ENCODE measurements at regions not wholly inside any gene's neighbourhood (a gene's known extent, or its start where the extent isn't known, plus 50 kb on each side); places are given as distances from the start of the nearest gene placed in this dataset.
A peak's percentile ranks its signal among the peaks of the same experiment; 100 is the strongest.

DNA sequence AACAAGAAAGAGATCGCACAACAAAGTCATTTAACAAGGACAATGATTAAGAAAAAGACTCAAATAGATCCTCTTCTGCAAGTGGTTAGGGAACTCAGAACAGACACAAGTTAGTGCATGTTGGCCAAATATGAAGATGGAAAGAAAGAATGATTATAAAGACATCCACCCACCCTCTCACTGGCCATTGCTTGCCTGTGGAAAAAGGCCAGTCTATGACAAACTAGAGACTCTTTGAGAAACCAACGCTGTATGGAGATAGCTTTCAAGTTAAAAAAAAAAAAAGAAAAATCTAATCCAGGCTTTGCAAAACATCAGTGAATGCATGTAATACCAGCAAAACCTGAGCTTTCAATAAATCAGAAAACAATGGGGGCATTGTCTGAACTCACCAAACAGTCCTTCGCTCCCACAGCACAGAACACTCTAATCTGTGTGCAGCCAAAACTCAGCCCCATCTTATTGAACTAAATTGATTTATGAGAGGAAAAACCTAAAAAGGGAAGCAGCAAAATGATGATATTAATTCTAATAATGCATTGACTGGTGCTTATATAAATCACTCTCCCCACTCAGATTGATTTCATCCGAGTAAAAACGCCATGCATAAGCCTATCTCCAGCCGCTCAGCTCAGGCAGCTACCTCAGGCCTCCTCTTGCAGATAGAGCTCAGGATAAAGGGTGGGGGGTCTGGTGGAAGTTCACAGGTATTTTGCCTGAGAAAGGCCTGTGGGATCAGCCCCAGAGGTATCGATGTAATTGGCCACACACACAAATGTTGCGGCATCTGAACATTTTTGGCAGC lies 547.1 kb downstream of the CCDC171 start:
- no peak for DNase-seq (ENCODE audit: low spot score)

DNA sequence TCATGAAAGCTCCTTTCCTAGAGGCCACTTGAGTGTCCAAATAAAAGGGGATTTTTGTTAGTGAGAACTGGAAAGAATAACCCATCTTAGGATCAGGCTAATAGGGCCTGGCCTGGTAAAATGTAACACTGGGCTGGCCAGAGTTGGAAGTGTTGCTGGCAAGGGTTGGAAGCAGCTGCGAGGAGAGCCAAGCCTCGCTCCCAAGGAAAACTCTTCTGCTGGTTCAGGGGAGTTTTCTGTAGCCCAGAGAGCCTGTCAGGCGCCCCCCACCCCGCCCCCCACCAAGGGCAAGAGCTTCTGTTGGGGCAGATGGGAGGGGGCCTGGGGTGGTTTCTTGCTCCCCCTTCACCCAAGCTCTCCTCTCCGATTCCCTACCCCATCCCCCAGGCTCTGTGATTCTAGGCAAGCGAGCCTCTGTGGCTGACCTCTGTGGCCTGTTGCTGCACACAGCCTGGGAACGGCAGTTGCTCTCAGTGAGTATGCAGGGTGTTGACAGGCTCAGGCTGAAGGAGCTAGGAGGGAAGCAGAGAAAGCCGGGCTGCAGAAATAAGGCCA lies 547.8 kb downstream of the CCDC171 start:
- DNase-seq (ENCODE audit: low spot score): peak; percentile 38

GRCh38 chr9:16102154-16102553 lies 549.3 kb downstream of the CCDC171 start:
- DNase-seq (ENCODE audit: low spot score): no peak

GRCh38 chr9:16103620-16104397 lies 551.0 kb downstream of the CCDC171 start:
- DNase-seq (ENCODE audit: low spot score): no peak

- no peak for DNase-seq (ENCODE audit: low spot score)
Observed at GRCh38 chr9:16105168-16106020, 552.6 kb downstream of the CCDC171 start.

- no peak for DNase-seq (ENCODE audit: low spot score)
Observed at GRCh38 chr9:16106021-16106571, 553.3 kb downstream of the CCDC171 start.

GRCh38 chr9:16112116-16112515 lies 559.3 kb downstream of the CCDC171 start:
- DNase-seq (ENCODE audit: low spot score): no peak

DNA sequence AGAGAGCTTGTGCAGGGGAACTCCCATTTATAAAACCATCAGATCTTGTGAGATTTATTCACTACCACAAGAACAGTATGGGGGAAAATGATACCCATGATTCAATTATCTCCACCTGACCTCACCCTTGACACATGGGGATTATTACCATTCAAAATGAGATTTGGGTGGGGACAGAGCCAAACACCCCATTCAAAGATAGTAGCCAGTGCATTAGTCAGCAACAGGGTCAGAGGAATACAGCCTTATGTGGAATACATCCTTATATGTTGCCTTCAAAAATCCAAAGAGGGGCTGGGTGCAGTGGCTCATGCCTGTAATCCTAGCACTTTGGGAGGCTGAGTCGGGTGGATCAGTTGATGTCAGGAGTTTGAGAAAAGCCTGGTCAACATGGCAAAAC lies 563.2 kb downstream of the CCDC171 start:
- no peak for DNase-seq (ENCODE audit: low spot score)

GRCh38 chr9:16118043-16118442 lies 565.2 kb downstream of the CCDC171 start:
- DNase-seq (ENCODE audit: low spot score): no peak

GRCh38 chr9:16119261-16120230 lies 566.7 kb downstream of the CCDC171 start:
- DNase-seq (ENCODE audit: low spot score): no peak

GRCh38 chr9:16120231-16120641 lies 567.4 kb downstream of the CCDC171 start:
- DNase-seq (ENCODE audit: low spot score): no peak

GRCh38 chr9:16120727-16121126 lies 567.9 kb downstream of the CCDC171 start:
- no peak for DNase-seq (ENCODE audit: low spot score)

DNA sequence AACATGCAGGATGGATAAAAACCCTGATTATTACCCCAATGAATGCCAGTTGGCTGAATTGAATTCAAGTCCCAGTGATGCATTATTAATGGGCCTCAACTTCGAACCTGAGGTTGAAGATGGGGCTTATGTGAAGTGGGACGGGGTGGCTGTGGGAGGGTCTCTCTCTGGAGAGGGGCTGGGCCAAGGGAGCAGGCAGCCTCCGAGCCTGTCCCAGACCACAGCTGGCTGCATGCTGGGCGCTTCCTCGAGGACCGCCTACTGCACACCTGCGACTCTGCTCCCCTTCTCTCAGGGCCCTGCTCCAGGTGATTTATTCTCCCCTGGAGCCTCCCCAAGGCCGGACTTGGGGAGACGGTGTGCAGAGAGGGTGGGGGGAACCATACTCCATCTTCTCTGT lies 568.3 kb downstream of the CCDC171 start:
- DNase-seq (ENCODE audit: low spot score): no peak

- DNase-seq (ENCODE audit: low spot score): no peak
Observed at GRCh38 chr9:16121601-16122286, 568.9 kb downstream of the CCDC171 start.

- DNase-seq (ENCODE audit: low spot score): no peak
Observed at GRCh38 chr9:16125629-16126028, 572.8 kb downstream of the CCDC171 start.

GRCh38 chr9:16126042-16126441 lies 573.2 kb downstream of the CCDC171 start:
- no peak for DNase-seq (ENCODE audit: low spot score)

GRCh38 chr9:16128003-16128402 lies 575.2 kb downstream of the CCDC171 start:
- DNase-seq (ENCODE audit: low spot score): no peak

GRCh38 chr9:16131264-16131663 lies 578.4 kb downstream of the CCDC171 start:
- no peak for DNase-seq (ENCODE audit: low spot score)

GRCh38 chr9:16132513-16132912 lies 579.7 kb downstream of the CCDC171 start:
- no peak for DNase-seq (ENCODE audit: low spot score)

- no peak for DNase-seq (ENCODE audit: low spot score)
Observed at GRCh38 chr9:16133032-16133431, 580.2 kb downstream of the CCDC171 start.
